IMR-90 (cell line): ENCODE measurements at regions not wholly inside any gene's neighbourhood (a gene's known extent, or its start where the extent isn't known, plus 50 kb on each side); places are given as distances from the start of the nearest gene placed in this dataset.

Source experiments
- ATAC-seq: fragments of 200-7000 bp; cut with Tn5 transposase; 2 replicates; pipeline ENCODE4 v1.9.1; 2020; ENCODE audit warnings: low read depth, mild to moderate bottlenecking, moderate library complexity
- BruUV-seq: library from RNA; stranded (reverse); fragments of 400-500 nt; replicated peaks from 2 replicates; lab custom pipeline; 2021; lab: Mats Ljungman, UMichigan
- CTCF ChIA-PET: fragments of 300-600 bp; formaldehyde crosslinking; extraction: SDS; loops from one replicate; lab custom pipeline; 2021; ENCODE audit warnings: antibody characterized with exemption; lab: Yijun Ruan, JAX
- POLR2A ChIA-PET: fragments of 300-600 bp; sonication (Branson Sonifier 250); formaldehyde crosslinking; loops from one replicate; lab custom pipeline; 2022; ENCODE audit warnings: antibody characterized with exemption; ENCODE audit not compliant: unreplicated experiment; lab: Charles Lee
- DNase-seq: peaks from one replicate; pipeline ENCODE4 v3.0.0; 2013
- H2AFZ ChIP-seq: replicated peaks from 2 replicates; pipeline ENCODE3; 2013; ENCODE audit warnings: low read length, mild to moderate bottlenecking; ENCODE audit not compliant: poor library complexity
- H2AK5ac ChIP-seq: 2 replicates; pipeline ENCODE4 v1.6.1; 2013; ENCODE audit warnings: low read depth, low read length, inconsistent platforms
- H2AK9ac ChIP-seq: replicated peaks from 2 replicates; pipeline ENCODE3; 2013; ENCODE audit warnings: mild to moderate bottlenecking, low read depth, low read length, moderate library complexity; ENCODE audit not compliant: poor library complexity
- H2BK120ac ChIP-seq: 2 replicates; pipeline ENCODE4 v1.6.1; 2013; ENCODE audit warnings: low read depth, low read length, inconsistent platforms
- H2BK15ac ChIP-seq: 3 replicates; pipeline ENCODE4 v1.6.1; 2013; ENCODE audit warnings: low read depth, low read length, inconsistent platforms
- H2BK20ac ChIP-seq: 2 replicates; pipeline ENCODE4 v1.6.1; 2013; ENCODE audit warnings: low read depth, mild to moderate bottlenecking, inconsistent platforms, low read length, moderate library complexity
- H2BK5ac ChIP-seq: 2 replicates; pipeline ENCODE4 v1.6.1; 2013; ENCODE audit warnings: mild to moderate bottlenecking, low read depth, low read length, inconsistent platforms; ENCODE audit not compliant: poor library complexity, severe bottlenecking
- H3K14ac ChIP-seq: replicated peaks from 2 replicates; pipeline ENCODE4 v1.6.1; 2013; ENCODE audit warnings: low read depth, low read length, inconsistent platforms
- H3K18ac ChIP-seq: 2 replicates; pipeline ENCODE4 v1.6.1; 2013; ENCODE audit warnings: low read depth, low read length, control low read depth
- H3K23ac ChIP-seq: 2 replicates; pipeline ENCODE4 v1.6.1; 2013; ENCODE audit warnings: low read depth, low read length, inconsistent platforms
- H3K27ac ChIP-seq: 2 replicates; pipeline ENCODE4 v1.5.1; 2013; ENCODE audit warnings: mild to moderate bottlenecking, control low read depth, low read length; ENCODE audit not compliant: insufficient read depth
- H3K27me3 ChIP-seq: 2 replicates; pipeline ENCODE4 v1.6.1; 2013; ENCODE audit warnings: low read length; ENCODE audit not compliant: control insufficient read depth, insufficient read depth
- H3K36me3 ChIP-seq: 2 replicates; pipeline ENCODE4 v1.6.1; 2013; ENCODE audit warnings: low read length, mixed read lengths; ENCODE audit not compliant: control insufficient read depth, insufficient read depth
- H3K4ac ChIP-seq: 2 replicates; pipeline ENCODE4 v1.6.1; 2013; ENCODE audit warnings: low read depth, low read length, inconsistent platforms
- H3K4me1 ChIP-seq: 2 replicates; pipeline ENCODE4 v1.6.1; 2013; ENCODE audit warnings: low read length, mixed read lengths; ENCODE audit not compliant: control insufficient read depth, insufficient read depth
- H3K4me2 ChIP-seq: 2 replicates; pipeline ENCODE4 v1.6.1; 2013; ENCODE audit warnings: low read depth, mild to moderate bottlenecking, control low read depth, low read length, moderate library complexity
- H3K4me3 ChIP-seq: 2 replicates; pipeline ENCODE4 v1.5.1; 2013; ENCODE audit warnings: low read depth, mild to moderate bottlenecking, control low read depth, low read length, moderate library complexity; ENCODE audit not compliant: insufficient read depth
- H3K56ac ChIP-seq: 2 replicates; pipeline ENCODE4 v1.6.1; 2013; ENCODE audit warnings: low read length, inconsistent platforms; ENCODE audit not compliant: insufficient read depth; ENCODE audit errors: extremely low read depth
- H3K79me1 ChIP-seq, 2 experiments: 2 replicates each; pipeline ENCODE4 v1.6.1; 2013; ENCODE audit warnings: low read length in 2 of 2, inconsistent platforms in 1 of 2, low read depth in 1 of 2
- H3K9ac ChIP-seq: 2 replicates; pipeline ENCODE4 v1.6.1; 2013; ENCODE audit warnings: low read depth, low read length, control low read depth
- H3K9me1 ChIP-seq: 2 replicates; pipeline ENCODE4 v1.6.1; 2013; ENCODE audit warnings: low read length, inconsistent platforms; ENCODE audit not compliant: insufficient read depth
- H3K9me3 ChIP-seq: 2 replicates; pipeline ENCODE4 v1.6.1; 2013; ENCODE audit warnings: low read length; ENCODE audit not compliant: control insufficient read depth, insufficient read depth
- H4K20me1 ChIP-seq: 2 replicates; pipeline ENCODE4 v1.6.1; 2013; ENCODE audit warnings: low read length, inconsistent platforms; ENCODE audit not compliant: insufficient read depth
- H4K5ac ChIP-seq: 2 replicates; pipeline ENCODE4 v1.6.1; 2013; ENCODE audit warnings: mild to moderate bottlenecking, low read depth, low read length, control low read depth
- H4K8ac ChIP-seq, 2 experiments: 2 replicates each; pipeline ENCODE4 v1.6.1; 2013; ENCODE audit warnings: low read depth in 2 of 2, low read length in 2 of 2, control low read depth in 1 of 2, inconsistent platforms in 1 of 2
- H4K91ac ChIP-seq: 2 replicates; pipeline ENCODE4 v1.6.1; 2013; ENCODE audit warnings: low read depth, low read length, inconsistent platforms; ENCODE audit not compliant: insufficient read depth
- BHLHE40 ChIP-seq: fragments of 150-350 bp; IDR thresholded peaks from 2 replicates; pipeline ENCODE4 v1.6.1; 2016; ENCODE audit warnings: mild to moderate bottlenecking, low read depth, low read length
- FOS ChIP-seq: fragments of 150-350 bp; IDR thresholded peaks from 2 replicates; pipeline ENCODE4 v1.6.1; 2016; ENCODE audit warnings: low read depth, low read length
- MAZ ChIP-seq: IDR thresholded peaks from 2 replicates; pipeline ENCODE4 v1.6.1; 2012; ENCODE audit warnings: low read depth, mild to moderate bottlenecking, low read length, improper control_type of control experiment, moderate library complexity, borderline replicate concordance
- RCOR1 ChIP-seq: IDR thresholded peaks from 2 replicates; pipeline ENCODE4 v1.6.1; 2012; ENCODE audit warnings: mild to moderate bottlenecking, low read length, improper control_type of control experiment; ENCODE audit not compliant: insufficient replicate concordance
- SMC3 ChIP-seq: fragments of 150-350 bp; IDR thresholded peaks from 2 replicates; pipeline ENCODE4 v1.6.1; 2016; ENCODE audit warnings: low read depth, mild to moderate bottlenecking, antibody characterized with exemption, low read length, moderate library complexity
- WGBS, 2 experiments: methylation state at CpG; one replicate each; pipeline versions ENCODE4 v1.1.5 to v1.1.7; 2013; ENCODE audit warnings: missing lambda C conversion rate in 2 of 2; ENCODE audit not compliant: insufficient read length in 1 of 2; ENCODE audit errors: extremely low coverage in 2 of 2; 5-methylcytosine and 5-hydroxymethylcytosine counted together
- dilution Hi-C: fragments of 300-500 bp; cut with HindIII; formaldehyde crosslinking; loops from one replicate; pipeline ENCODE4 v1.14.3; 2018; ENCODE audit warnings: low sequenced_read_pairs; ENCODE audit not compliant: unreplicated experiment
- in situ Hi-C: fragments of 300-500 bp; cut with MboI; formaldehyde crosslinking; loops from 3 replicates; pipeline ENCODE4 v1.14.3; 2019; ENCODE audit warnings: low sequenced_read_pairs, inconsistent platforms, mixed read lengths
- intact Hi-C: fragments of 100-400 bp; cut with micrococcal nuclease; formaldehyde crosslinking; loops from 2 replicates; pipeline ENCODE4 v1.10.0; 2022

DNA sequence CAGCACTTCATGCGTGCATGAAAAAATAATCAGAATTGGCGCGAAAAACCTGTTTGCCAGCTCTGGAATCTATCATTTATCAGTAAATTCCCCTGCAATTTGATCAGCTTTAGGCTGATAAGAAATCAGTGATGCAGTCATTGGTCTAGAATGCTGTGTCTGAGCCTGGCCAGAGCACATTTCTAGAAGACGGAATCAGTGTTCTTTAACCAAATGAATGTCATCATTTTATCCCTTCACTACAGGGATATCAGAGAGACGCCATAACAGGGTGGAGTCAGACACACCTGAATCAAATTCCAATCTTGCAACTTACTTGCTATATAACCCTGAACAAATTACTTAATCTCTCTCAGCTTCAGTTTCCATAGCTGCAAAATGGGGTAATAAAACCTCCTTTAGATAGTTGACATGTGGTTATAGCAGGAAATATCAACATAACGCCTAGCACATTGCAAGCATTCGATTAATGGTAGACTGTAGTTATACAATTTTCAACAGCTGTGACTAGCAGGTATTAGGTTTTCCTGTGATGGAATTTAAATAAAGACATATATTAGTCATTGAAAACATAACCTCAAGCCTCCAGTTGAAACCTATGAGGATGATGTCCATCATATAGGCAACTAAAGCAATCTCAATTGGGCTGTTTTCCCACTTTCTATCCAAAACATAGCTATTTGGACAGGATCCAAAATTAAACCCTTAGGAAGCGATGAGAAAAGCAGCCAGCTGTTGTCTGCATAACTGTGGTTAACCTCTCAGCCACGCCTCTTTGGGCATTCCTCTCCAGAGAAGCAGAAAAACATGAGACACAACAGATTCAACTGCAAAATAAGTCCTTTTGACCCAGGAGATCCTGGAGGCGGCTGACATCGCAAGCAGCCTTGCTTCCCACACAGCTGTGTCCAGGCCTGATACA lies 51.6 kb upstream of the UBL3 start:
- Histone ChIP-seq H2AFZ (no peak overlapping the region), H2BK5ac (peak overlapping the region; percentile 16), H2BK120ac (peak overlapping the region; percentile 45), H3K9me3 (no peaks in the 10 kb centered on the region), H2AK5ac (no peak overlapping the region), H4K5ac (peak overlapping the region; percentile 18; the same call in 1 of the 2 replicates), H3K23ac (no peak overlapping the region), H3K9me1 (peaks cover 7% of the 10 kb centered on the region), H4K8ac (no peak overlapping the region), H2BK20ac (peak overlapping the region; percentile 9; the same call in 1 of the 2 replicates), H3K4me2 (peak overlapping the region; percentile 66), H3K36me3 (no peaks in the 10 kb centered on the region), H3K4ac (0 out of 2 replicates have a peak overlapping the region, but pooled peaks have one; percentile 34), H3K14ac (no peak overlapping the region), H3K9ac (no peak overlapping the region), H4K91ac (no peak overlapping the region; the same call in none of the 2 replicates), H3K56ac (no peak overlapping the region), H2BK15ac (no peak overlapping the region), H3K79me1 (no peaks in the 10 kb centered on the region), H3K18ac (peak overlapping the region; percentile 27; the same call in 1 of the 2 replicates), H3K4me1 (peaks cover 8% of the 10 kb centered on the region; the same call in 1 of the 2 replicates), H3K27ac (no peak overlapping the region), H3K4me3 (no peak overlapping the region), H4K20me1 (no peaks in the 10 kb centered on the region), H2AK9ac (no peak overlapping the region), H3K27me3 (peaks cover 2% of the 10 kb centered on the region)
- peak; percentile 97 for DNase-seq
- BruUV-seq = no TSS peak
- dilution Hi-C loops = no loop called here
- in situ Hi-C loops = no loop called here
- CTCF ChIA-PET = interaction anchor here (0.6 to 1.3 kb wide), 2 partner anchors 13 to 22 kb away, joined by 3 to 8 read pairs; no protein-coding TSS in a partner anchor
- ATAC-seq = peak; percentile 90
- intact Hi-C loops = loop anchor here (5.0 kb wide), 2 partner anchors 40 to 55 kb away; no protein-coding TSS in a partner anchor
- TF ChIP-seq MAZ (peak; percentile 24; the same call in 1 of the 2 replicates), RCOR1 (peak; percentile 91), FOS (no peak), BHLHE40 (peak; percentile 5; the same call in 1 of the 2 replicates), SMC3 (peak; percentile 9; the same call in 1 of the 2 replicates)
- POLR2A ChIA-PET = interaction anchor here (0.6 to 0.9 kb wide), 2 partner anchors 16 to 22 kb away, joined by 3 read pairs; no protein-coding TSS in a partner anchor
- WGBS, 2 experiments = 0% methylated on average over 2 of the region's 11 CpGs; no CpG with 5 or more reads in 1 of the 2 experiments
